HG03139 (cell line): ENCODE measurements at regions not wholly inside any gene's neighbourhood (a gene's known extent, or its start where the extent isn't known, plus 50 kb on each side); places are given as distances from the start of the nearest gene placed in this dataset.
"Not testable (repeated sequence)": the region's sequence is repeated elsewhere in the genome, so short reads cannot be mapped to it uniquely, and the experiment has no call there.

Source experiments
- ATAC-seq: cut with Tn5 transposase; IDR thresholded peaks from one replicate; pipeline ENCODE4 v1.9.1; 2021; ENCODE audit not compliant: unreplicated experiment

DNA sequence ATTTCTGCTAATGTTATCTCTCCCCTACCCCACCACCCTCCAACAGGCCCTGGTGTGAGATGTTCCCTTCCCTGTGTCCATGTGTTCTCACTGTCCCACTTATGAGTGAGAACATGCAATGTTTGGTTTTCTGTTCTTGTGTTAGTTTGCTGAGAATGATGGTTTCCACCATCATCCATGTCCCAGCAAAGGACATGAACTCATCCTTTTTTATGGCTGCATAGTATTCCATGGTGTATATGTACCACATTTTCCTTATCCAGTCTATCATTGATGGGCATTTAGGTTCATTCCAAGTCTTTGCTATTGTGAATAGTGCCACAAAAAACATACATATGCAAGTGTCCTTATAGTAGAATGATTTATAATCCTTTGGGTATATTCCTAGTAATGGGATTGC lies 104.5 kb downstream of the ZNF33B start:
- not testable (repeated sequence) for ATAC-seq

DNA sequence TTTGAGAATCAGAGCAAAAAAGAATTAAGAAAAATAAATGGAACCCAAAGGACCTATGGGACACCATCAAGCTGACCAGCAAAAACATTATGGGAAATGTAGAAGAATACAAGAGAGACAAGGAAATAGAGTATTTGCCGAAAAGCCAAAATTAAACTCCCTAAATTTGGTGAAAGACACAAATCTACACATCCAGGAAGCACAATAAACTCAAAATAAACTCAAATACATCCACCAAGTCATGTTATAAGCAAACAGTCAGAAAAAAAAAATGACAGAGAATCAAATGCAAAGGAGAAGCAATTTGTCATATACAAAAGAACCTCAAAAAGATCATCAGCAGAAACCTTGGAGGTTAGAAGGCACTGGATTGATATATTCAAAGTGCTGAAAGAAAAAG lies 105.4 kb downstream of the ZNF33B start:
- no peak for ATAC-seq

DNA sequence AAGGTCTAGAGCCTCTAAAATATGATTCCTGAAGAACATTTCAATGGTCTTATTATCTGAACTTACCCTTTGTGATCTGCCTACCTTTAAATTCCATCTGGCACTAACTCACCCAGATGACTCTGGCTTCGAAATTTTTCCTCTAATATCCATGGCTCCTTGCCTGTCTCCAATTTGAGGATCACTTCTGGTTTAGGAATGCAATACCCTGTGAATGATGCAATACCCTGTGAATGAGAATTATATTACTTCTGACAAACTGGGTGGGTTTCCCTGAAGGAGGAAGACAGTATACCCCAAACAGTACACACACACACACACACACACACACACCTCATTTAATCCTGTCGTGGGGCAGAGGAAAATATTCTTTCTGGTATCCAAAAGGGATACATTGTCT lies 115.3 kb downstream of the ZNF33B start:
- ATAC-seq = no peak

DNA sequence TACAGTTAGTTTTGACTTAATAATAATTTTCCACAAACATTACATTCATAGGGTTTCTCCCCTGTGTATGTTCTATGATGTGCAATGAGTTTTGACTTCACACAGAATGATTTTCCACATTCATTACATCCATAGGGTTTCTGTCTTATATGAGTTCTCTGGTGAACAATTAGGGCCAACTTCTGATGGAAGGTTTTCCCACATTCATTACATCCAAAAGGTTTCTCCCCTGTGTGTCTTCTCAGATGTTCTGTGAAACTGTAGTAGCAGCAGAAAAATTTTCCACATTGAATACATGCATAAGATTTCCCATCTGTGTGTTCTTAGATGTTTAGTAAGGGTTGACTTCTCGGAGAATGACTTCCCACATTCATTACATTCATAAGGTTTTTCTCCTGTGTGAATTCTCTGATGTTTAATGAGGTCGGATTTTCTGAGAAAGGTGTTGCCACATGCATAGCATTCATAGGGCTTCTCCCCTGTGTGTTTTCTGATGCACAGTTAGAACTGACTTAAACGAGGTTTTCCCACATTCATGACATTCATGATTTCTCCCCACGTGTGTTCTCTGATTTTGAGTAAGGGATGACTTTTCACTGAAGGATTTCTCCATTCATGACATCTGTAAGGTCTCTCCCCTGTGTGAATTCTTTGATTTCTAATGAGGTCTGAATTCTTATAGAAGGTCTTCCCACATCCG lies 118.5 kb downstream of the ZNF33B start:
- no peak for ATAC-seq

DNA sequence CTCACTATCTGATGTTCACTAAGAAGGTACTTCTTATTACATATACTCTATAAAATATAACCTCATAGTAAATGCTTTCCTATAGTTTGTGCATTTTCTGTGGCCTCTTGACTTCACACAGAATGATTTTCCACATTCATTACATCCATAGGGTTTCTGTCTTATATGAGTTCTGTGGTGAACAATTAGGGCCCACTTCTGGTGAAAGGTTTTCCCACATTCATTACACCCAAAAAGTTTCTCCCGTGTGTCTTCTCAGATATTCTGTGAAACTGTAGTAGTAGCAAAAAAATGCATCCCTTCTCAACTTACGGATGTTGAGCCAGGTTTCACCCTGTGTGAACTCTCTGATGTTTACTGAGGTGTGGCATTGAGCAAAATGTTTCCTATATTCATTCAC lies 119.3 kb downstream of the ZNF33B start:
- no peak for ATAC-seq

DNA sequence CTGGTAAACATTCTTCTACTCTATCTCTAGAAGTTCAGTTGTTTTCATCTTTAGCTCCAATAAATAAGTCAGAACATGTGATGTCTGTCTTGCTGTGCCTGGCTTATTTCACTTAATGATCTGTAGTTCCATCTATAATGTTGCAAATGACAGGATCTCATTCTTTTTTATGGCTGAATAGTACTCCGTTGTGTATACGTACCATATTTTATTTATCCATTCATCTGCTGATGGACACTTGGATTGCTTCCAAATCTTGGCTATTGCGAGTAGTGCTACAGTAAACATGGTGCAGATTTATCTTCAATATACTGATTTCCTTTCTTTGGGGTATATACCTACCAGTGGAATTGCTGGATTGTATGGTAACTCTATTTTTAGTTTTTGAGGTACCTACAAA lies 124.4 kb downstream of the ZNF33B start:
- ATAC-seq = no peak

DNA sequence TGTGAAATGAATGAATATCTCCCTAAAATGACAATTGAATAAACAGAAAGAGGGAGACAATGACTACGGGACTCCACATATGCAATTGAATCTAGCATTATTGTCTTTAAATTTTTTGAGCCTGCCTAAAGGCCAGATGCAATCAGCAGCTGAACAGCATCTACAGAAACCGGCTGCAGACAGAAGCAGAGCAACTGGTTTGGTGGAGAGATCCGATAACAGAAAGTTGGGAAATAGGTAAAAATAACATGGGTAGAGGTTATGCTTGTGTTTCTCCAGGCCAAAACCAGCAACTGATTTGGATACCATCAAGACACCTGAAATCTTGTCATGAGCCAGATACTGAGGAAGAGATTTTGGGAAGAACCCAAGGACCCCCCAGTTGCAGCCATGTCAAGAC lies 146.6 kb downstream of the ZNF33B start:
- no peak for ATAC-seq

DNA sequence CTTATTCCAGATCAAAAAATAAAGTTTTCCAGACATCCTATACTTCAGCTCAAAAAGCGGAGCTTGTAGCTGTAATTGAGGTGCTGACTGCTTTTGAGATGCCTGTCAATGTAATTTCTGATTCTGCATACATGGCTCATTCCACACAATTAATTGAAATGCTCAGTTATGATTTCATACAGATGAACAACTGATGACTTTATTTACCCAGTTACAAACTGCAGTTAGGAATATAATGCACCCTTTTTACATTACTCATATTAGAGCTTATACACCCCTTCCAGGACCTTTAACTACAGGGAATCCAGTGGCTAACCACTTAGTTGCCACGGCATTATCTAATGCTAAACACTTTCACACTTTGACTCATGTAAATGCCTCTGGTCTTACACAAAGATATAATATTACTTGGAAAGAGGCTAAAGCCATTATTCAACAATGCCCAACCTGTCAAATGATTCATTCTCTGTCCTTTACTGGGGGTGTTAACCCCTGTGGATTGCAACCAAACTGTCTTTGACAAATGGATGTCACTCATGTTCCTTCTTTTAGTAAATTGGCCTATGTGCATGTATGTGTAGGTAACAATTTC lies 147.3 kb downstream of the ZNF33B start:
- ATAC-seq = no peak

DNA sequence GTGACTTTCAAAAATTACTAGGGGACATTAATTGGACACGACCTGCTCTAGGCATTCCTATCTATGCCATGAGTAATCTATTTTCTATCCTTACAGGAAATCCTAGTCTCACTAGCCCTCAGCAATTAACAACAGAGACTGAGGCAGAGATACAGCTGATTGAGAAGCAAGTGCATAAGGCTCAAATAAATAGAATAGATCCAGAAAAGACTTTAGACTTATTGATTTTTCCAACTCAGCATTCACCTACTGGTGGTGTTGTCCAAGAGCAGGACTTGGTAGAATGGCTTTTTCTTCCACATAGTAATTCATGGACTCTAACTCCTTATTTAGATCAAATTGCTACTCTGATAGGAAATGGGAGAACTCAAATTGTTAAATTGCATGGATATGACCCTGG lies 148.0 kb downstream of the ZNF33B start:
- ATAC-seq = no peak

DNA sequence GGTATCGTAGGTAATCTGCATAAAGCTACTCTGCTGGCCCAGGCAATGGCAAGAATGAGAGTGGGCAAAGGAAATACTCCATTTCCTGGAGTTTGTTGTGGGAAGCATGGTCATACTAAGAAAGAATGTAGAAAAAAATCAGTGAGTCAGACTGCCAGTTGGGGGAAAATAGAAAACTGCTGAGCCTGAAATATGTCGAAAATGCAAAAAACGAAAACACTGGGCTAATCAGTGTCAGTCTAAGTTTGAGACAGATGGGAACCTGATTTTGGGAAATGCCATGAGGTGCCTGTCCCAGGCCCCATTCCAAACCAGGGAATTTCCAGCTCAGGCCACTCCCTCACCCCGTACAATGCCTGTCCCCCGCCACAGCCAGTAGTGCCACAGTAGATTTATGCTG lies 150.0 kb downstream of the ZNF33B start:
- no peak for ATAC-seq

DNA sequence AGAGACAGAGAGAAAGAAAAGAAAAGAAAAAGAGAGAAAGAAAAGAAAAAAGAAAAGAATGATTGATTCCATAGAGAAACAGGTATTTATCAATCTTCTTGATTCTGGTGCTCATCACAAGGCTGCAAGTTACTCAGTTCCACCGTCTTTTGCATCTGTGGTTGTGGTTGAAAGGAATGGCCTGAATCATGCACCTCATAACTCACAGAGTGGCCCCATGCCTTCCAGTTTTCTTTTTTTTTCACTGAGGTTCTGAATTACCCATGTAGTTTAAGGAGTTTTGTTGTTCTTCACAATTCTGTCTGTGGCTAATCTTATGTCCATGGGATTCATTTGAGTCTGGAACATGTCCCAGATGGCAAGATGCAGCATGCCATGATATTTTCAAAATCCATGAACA lies 156.0 kb downstream of the ZNF33B start:
- ATAC-seq = no peak

DNA sequence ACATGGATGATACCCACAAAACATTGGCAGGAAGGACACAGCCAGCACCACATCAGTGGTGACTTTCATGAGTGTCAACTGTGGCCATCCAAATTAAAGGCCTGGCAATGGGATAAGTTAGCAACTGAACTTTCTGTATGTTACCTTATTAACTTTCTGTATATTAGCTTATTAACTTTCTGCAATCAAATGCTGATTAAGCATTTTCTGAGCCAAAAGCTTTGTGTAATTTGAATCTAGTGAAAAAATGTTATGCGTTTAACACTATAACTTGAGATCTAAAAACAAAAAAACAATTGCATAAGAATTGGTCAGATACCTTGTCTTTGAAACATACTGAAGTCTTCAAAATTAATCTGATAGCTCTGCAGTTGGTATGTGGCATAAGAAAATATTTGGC lies 159.3 kb downstream of the ZNF33B start:
- ATAC-seq = no peak

DNA sequence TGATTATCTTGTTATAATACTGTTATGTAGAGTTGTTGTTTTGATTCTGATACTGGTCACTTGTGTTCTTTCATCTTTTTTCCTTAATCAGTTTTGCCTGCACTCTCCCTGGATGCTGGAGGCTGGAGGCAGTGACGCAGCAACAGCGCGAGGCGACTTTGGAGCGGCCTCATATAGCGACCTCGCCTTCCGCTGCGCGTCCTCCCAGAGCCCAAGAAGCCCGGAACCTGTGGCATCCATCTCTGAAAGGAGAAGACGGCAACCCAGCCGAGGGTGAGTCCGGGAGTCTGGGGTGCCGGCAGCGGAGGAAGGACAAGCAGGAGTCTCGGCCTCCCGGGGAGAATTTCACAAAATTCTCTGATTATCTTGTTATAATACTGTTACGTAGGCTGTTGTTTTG lies 161.2 kb downstream of the ZNF33B start:
- no peak for ATAC-seq

DNA sequence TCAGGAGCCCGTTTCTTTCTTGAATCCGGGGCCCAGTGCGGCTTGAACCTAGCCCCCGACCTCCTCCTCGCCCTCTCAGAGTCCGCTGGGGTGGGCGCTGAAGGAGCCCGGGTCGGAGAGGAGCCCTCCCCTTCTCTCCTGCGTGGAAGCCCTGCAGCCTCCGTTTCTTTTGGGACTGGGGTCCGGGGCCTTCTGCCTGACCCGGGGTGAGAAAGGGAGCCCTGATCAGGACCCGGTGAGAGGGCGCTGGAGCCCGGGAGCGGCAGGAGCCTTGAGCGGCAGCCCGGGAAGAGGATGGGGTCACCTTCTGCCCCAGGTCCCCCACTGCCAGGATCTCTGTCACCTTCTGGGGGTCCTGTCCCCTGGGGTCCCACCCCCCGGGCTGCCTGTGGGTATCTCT lies 162.3 kb downstream of the ZNF33B start:
- no peak for ATAC-seq

DNA sequence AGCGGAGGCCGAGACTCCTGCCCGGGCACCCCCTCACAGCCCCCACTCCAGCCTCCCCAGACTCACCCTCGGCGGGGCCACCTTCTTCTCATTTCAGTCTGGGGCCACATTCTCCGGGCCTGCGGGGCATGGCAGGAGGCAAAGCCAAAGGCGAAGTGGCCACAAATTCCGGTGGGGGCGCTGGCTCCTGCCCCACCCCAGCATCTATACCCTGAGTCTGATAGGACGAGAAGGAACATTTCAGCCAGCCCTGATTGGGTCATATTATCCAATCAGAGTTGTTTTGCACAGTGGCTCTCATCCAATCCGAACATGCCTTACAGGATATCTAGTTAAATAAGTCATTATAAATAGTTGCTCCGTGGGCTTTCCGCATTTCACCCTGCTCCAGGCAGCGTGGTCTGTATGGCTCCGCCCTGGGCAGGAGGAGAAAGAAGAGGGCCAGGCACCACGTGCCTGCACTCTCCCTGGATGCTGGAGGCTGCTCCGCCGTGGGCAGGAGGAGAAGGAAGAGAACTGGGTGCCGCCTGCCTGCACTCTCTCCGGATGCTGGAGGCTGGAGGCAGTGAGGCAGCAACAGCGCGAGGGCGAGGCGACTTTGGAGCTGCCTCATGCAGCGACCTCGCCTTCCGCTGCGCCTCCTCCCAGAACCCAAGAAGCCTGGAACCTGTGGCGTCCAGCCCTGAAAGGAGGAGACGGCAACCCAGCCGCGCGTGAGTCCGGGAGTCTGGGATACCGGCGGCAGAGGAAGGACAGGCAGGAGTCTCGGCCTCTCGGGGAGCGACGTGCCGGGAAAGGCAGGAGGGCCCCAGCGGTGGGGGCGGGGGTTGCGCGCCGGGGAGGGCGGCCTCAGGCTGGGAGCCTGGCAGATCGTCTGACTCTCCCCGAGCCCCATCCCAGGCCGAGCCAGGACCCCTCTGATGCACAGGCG lies 162.9 kb downstream of the ZNF33B start:
- no peak for ATAC-seq

DNA sequence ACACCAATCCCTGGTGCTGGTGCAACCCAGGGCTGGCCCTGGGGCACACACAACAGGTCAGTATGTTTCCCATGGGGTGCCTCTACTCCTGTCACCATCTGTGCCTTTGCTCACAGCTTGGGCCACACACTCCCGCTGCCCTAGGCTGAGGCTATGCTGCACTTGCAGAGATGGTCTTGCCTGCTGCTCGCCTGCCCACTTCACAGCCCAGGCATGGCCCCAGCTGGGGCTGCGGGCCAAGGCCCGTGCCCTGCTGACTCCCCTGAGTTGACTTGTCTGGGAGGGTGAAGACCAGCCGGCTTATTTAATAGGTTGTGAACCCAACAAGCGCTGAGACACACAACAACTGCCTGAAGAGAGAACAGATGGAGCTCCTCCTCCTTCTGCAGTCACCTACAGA lies 184.1 kb downstream of the ZNF33B start:
- no peak for ATAC-seq

DNA sequence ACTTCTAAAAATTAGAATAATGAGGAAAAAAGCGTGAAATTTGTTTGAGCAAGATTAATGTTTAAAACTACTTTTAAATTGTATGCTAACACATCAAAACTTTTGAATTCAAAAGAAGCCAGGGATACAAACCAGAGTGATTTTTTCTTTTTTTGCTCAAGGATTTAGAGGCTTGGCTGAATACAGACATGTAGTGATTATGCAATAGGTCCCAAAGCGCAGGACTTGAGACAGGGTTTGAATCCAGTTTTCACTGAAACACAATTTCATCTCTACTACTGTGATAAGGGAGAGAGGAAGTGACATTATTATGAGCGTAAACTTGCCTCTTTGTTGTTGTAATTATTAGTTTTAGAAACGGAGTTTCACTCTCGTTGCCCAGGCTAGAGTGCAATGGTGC lies 207.3 kb downstream of the ZNF33B start:
- ATAC-seq = no peak

DNA sequence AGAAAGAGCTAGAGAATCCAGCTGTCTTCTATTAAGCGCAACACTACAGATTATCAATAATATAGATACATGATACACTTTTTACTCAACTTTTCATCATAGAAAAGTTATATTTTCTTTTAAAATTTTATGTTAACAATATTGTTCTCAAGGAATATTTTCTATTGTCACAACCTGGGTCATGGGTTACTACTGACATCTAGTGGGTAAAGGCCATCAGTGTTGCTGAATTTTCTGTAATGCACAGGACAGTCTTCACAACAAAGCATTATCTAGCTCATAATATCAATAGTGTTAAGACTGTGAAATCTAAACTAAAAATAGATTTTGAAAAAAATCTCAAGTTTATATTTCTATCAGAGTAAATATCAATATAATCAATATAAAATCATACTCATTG lies 209.8 kb downstream of the ZNF33B start:
- ATAC-seq = no peak

DNA sequence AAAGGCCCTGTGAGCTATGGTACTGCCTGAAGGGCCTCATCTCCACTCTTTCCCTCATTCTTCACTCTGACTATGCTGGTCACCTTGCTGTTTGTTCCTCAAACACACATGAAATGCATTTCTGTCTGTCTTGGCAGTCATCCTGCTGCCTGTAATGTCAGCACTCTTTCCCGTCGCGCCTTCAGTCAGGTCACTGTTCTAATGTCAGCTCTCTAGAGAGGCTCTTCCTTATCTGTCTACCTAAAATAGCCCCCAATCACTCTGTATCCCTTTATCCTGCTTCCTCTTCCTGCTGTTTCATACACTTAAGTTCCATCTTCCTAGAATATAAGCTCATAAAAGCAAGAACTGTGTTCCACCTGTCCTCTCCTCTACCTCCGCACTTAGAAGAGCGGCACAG lies 215.5 kb downstream of the ZNF33B start:
- no peak for ATAC-seq

DNA sequence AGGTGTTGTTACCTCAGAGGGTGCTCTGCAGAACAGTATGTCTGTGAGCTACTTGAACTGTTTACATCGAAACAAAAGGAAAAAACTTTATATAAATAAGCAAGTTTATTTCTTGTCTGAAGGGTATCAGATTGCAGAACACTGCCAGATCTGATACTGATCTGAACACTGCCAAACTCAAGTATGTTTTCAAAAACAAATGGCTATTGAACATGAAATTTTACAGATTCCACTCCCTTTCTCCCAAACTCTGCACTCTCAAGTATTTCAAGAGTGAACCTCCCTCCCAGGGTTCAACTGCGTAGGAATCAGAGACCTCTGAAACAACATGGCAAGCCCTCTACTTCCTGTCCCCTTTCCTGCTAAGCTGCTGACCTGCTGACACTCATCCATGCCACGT lies 216.6 kb downstream of the ZNF33B start:
- ATAC-seq = no peak

DNA sequence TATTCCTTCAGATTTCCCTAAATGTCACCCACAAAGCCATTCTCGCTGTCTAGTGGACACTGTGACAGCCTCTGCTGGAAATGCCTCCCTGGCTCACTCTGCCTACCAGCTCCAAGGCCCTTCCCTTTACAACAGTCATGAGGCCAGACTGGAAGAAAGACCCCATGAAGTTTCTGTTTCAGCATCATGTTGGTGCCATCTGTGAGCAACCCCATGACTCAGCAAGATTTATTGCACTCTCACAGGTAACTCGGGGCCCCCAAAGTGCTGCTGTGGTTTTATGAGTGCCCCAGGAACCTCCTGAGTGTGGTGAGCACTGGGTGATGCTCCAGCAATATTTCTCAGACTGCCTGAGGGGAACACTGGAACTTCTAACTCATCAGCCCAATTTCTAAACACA lies 218.6 kb downstream of the ZNF33B start:
- ATAC-seq = no peak

DNA sequence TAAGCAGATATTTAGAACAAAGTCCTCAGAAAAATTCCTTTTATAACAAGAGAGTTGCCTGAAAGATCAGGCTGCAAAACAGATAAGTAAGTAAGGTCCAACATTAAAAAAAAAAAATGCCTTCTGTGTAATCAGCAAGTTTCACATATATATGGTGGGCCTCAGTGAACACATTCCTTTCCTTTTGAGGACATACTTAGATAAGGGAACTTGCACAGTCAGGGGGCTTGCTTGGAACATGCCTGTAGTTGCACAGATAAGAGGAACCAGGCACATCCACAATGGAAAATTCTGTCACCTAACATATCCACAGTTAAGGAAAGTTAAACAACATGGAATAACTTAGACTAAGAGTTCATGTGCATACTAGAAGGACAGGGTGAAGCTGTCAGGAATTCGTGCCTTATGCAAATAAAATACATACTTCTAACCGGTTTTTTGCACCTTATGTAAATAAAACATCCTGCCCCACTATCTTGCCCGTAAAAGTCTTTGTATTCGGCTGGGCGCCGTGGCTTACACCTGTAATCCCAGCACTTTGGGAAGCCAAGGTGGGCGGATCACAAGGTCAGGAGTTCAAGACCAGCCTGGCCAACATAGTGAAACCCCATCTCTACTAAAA lies 257.3 kb downstream of the ZNF33B start:
- ATAC-seq = no peak
